ENCODE measurements at regions not wholly inside any gene's neighbourhood (a gene's known extent, or its start where the extent isn't known, plus 50 kb on each side); places are given as distances from the start of the nearest gene placed in this dataset.
"Not testable (repeated sequence)": the region's sequence is repeated elsewhere in the genome, so short reads cannot be mapped to it uniquely, and the experiment has no call there.

GRCh38 chr1:170448661-170449158 is 83.3 kb upstream of the GORAB start:
- peaks cover 4 to 15% of the 10 kb centered on the region in 2 donors for H3K9me3 Mint-ChIP-seq
- no peak for ATAC-seq
- no peaks in the 10 kb centered on the region for H3K36me3 Mint-ChIP-seq
- H3K27ac Mint-ChIP-seq: no peak overlapping the region
- no peak for DNase-seq (ENCODE audit: low spot score in 2 of 2)

GRCh38 chr1:170457325-170458050 is 74.5 kb upstream of the GORAB start:
- peaks cover 15 to 31% of the 10 kb centered on the region in 2 donors for H3K9me3 Mint-ChIP-seq
- ATAC-seq; DNase-seq (ENCODE audit: low spot score in 2 of 2); H3K27ac Mint-ChIP-seq; H3K36me3 Mint-ChIP-seq: not testable (repeated sequence)

- no peak for ATAC-seq
- H3K27ac Mint-ChIP-seq: no peak overlapping the region
Observed at GRCh38 chr1:170460001-170460400, 72.0 kb upstream of the GORAB start.

GRCh38 chr1:170460414-170461155 is 71.4 kb upstream of the GORAB start:
- ATAC-seq: no peak

More at GRCh38 chr1:170460001-170460400, 72.0 kb upstream of the GORAB start:
- DNase-seq (ENCODE audit: low spot score in 2 of 2): no peak
- peaks cover 1 to 5% of the 10 kb centered on the region in 2 donors for H3K36me3 Mint-ChIP-seq
- H3K9me3 Mint-ChIP-seq: peaks cover 7 to 16% of the 10 kb centered on the region in 2 donors

GRCh38 chr1:170461291-170461747 is 70.6 kb upstream of the GORAB start:
- H3K9me3 Mint-ChIP-seq: peaks cover 6 to 11% of the 10 kb centered on the region in 2 donors
- H3K36me3 Mint-ChIP-seq: peaks cover 0 to 6% of the 10 kb centered on the region in 2 donors
- H3K27ac Mint-ChIP-seq: no peak overlapping the region
- no peak for DNase-seq (ENCODE audit: low spot score in 2 of 2)
- no peak for ATAC-seq

More at GRCh38 chr1:170460414-170461155, 71.4 kb upstream of the GORAB start:
- DNase-seq (ENCODE audit: low spot score in 2 of 2): no peak
- H3K9me3 Mint-ChIP-seq: peaks cover 6 to 12% of the 10 kb centered on the region in 2 donors
- no peak overlapping the region for H3K27ac Mint-ChIP-seq
- H3K36me3 Mint-ChIP-seq: peaks cover 0 to 6% of the 10 kb centered on the region in 2 donors

- DNase-seq (ENCODE audit: low spot score in 2 of 2) (no peak), ATAC-seq (peak in 1 of 2 donors; percentile 46)
- Mint-ChIP-seq H3K36me3 (peaks cover 0 to 6% of the 10 kb centered on the region in 2 donors), H3K9me3 (peaks cover 11% of the 10 kb centered on the region in 2 donors), H3K27ac (no peak overlapping the region)
Observed at GRCh38 chr1:170461762-170462384, 70.1 kb upstream of the GORAB start.

GRCh38 chr1:170470121-170470520 is 61.8 kb upstream of the GORAB start:
- H3K36me3 Mint-ChIP-seq: peaks cover 0 to 1% of the 10 kb centered on the region in 2 donors
- DNase-seq (ENCODE audit: low spot score in 2 of 2): no peak
- H3K9me3 Mint-ChIP-seq: peaks cover under 1 to 6% of the 10 kb centered on the region in 2 donors
- no peak overlapping the region for H3K27ac Mint-ChIP-seq
- ATAC-seq: no peak

- ATAC-seq (no peak), DNase-seq (ENCODE audit: low spot score in 2 of 2) (no peak)
- no peaks in the 10 kb centered on the region for H3K36me3 Mint-ChIP-seq
- peaks cover 0 to 4% of the 10 kb centered on the region in 2 donors for H3K9me3 Mint-ChIP-seq
- no peak overlapping the region for H3K27ac Mint-ChIP-seq
Observed at GRCh38 chr1:170471398-170472053, 60.4 kb upstream of the GORAB start.

GRCh38 chr1:170481000-170481399 is 51.0 kb upstream of the GORAB start:
- ATAC-seq (no peak), DNase-seq (ENCODE audit: low spot score in 2 of 2) (no peak)
- Mint-ChIP-seq H3K9me3 (no peaks in the 10 kb centered on the region), H3K27ac (no peak overlapping the region), H3K36me3 (no peaks in the 10 kb centered on the region)
